Ovary (tissue), 3 donors: ENCODE measurements at regions not wholly inside any gene's neighbourhood (a gene's known extent, or its start where the extent isn't known, plus 50 kb on each side); places are given as distances from the start of the nearest gene placed in this dataset.

Experiments used
- EP300 ChIP-seq: sonication (generic); formaldehyde crosslinking; IDR thresholded peaks from one replicate; pipeline ENCODE4 v1.6.1; 2017; ENCODE audit warnings: antibody characterized with exemption
- POLR2A ChIP-seq: fragments of 450-650 bp; IDR thresholded peaks from one replicate; pipeline ENCODE4 v1.6.1; 2017; ENCODE audit warnings: antibody characterized with exemption, mild to moderate bottlenecking, moderate library complexity
- TF ChIP-seq, protein P1 (sequence below), 3 donors: fragments of 450-650 bp in 2 of 3; fragments of 200-600 bp in 1 of 3; IDR thresholded peaks; one replicate each; pipeline versions ENCODE4 v1.5.1 to v1.8.0; 2016 to 2022; ENCODE audit warnings: antibody characterized with exemption in 3 of 3, mild to moderate bottlenecking in 1 of 3
- donor health status: DM: no; HTN: no; CAD: no.

DNA sequence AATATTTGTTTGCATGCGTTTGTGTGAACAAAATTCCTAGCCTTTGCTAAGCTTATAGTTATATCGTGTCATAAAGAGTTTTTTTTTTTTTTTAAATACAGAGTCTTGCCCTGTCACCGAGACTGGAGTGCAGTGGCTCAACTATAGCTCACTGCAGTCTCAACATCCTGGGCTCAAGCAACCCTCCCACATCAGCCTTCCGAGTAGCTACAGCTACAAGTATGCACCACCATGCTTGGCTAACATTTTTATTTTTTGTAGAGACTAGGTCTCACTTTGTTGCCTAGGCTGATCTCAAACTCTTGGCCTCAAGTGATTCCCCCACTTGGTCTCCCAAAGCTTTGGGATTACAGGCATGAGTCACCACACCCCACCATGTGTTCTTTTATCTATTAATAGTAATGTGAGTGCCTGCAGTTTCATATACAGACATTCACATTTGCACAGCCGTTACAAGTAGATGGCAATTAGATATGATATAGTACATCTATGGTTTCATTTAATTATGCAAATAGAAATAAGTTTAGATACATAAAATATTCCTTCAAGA lies 848.6 kb downstream of the PDCD6IP start:
- TF ChIP-seq, protein P1, sequence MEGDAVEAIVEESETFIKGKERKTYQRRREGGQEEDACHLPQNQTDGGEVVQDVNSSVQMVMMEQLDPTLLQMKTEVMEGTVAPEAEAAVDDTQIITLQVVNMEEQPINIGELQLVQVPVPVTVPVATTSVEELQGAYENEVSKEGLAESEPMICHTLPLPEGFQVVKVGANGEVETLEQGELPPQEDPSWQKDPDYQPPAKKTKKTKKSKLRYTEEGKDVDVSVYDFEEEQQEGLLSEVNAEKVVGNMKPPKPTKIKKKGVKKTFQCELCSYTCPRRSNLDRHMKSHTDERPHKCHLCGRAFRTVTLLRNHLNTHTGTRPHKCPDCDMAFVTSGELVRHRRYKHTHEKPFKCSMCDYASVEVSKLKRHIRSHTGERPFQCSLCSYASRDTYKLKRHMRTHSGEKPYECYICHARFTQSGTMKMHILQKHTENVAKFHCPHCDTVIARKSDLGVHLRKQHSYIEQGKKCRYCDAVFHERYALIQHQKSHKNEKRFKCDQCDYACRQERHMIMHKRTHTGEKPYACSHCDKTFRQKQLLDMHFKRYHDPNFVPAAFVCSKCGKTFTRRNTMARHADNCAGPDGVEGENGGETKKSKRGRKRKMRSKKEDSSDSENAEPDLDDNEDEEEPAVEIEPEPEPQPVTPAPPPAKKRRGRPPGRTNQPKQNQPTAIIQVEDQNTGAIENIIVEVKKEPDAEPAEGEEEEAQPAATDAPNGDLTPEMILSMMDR (IDR thresholded peaks at IDR 0.05) = no peak
- TF ChIP-seq POLR2A (no peak), EP300 (no peak)
